HUDEP-2 (cell line): ENCODE measurements at regions not wholly inside any gene's neighbourhood (a gene's known extent, or its start where the extent isn't known, plus 50 kb on each side); places are given as distances from the start of the nearest gene placed in this dataset.
A peak's percentile ranks its signal among the peaks of the same experiment; 100 is the strongest.

Experiments
- DNase-seq, 76 experiments: peaks; one replicate each; lab custom pipeline; 2025; ENCODE audit not compliant: unreplicated experiment in 76 of 76; lab: John Stamatoyannopoulos, UW

DNA sequence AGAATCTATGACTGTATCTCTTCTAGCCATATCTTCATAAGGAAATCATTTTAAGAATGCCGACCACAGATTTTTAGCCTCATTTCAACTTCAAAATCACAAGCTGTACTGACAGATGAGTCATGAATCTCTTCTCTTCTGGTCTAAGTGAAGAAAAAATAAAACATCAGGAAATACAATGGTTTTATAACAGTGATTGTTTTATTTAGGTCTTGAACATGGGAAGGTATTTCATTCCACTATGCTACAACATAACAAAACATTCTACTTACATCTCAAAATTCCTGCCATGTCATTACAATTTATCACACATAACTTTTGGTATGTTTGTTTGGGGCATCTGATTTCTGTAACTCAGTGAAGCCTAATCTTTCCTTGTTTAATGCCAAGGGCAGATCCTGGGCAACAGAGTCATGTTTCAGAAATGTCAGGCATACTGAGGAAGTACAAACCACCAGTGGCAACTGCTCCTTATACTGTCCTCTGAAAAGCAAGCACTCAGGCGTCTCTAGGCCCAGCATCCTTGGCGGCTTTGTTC, 325.0 kb downstream of the PDHA2 start:
- DNase-seq = no peak

DNA sequence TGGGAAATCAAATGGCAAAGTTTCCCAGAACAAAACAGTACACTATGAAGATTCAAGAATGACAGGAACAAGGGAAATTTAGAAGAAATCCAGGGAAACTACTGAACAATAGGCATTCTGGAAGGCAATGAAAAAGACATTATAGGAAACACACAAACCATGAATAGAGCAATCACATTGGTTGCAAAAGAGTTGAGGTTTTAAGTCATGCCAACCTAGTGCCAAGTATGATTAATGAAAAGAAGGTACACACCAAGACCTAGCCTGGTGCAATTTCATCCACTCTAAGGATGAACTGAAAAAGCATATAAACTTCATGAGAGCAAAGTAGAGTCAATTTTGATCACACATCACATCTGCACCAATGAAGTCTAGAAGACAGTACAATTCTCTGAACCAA, 326.9 kb downstream of the PDHA2 start:
- no peak for DNase-seq

DNA sequence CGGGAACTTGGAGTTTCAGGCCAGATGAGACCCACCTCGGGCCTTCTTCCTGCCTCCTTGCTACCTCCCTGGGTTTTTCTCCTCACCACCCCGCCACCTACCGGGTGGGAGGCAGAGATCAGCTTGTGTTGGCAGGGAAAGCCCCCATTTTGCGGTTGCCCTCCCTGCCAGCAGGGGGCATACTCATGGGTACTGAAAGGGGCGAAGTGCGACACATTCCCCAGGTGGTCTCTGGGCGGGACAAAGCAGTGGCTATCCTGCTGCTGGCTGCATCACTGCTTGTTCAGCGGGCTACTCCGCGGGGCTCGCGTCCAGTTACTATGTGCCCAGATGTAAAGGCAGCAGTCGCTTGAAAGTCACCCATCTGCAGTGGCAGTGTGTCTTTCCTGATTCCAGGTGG, 330.3 kb downstream of the PDHA2 start:
- peak in 1 of 76 experiments; percentile 0 for DNase-seq

DNA sequence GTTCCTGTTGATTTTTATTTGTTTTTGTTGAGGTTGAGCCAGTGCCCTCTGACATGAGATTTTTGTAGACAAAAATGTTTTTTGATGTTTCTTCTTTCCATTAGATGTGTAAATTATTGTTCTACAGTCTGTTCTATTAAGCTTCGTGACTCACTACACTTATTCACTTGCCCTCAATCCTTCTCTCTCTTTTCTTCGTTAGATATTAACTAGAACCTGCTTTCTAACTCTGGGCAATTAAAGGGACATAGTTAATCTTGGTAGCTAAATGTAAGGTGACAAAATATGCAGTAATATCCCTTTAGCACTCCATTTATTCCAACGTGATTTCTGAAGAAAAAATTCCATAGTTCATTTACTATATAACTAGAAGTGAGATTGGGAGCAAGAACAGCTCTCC, 333.9 kb downstream of the PDHA2 start:
- no peak for DNase-seq

DNA sequence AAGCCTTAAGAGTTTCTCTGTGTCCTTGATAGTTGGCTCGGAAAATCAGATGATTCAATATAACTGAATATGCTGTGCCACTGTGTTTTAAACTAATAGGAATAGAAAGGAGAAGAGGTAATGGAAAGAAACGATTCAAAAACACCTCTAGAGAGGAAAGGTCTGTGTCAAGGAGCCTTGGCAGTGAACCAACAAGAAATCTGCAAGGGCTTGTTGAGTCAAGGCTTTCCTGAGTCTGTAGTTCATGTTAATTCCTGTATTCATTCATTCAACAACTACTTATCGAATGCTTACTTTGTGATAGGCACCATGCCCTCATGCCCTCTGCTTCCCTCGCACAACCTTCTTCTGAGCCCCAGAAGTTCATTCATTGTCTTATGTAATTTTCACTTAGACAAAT, 336.0 kb downstream of the PDHA2 start:
- DNase-seq = no peak

DNA sequence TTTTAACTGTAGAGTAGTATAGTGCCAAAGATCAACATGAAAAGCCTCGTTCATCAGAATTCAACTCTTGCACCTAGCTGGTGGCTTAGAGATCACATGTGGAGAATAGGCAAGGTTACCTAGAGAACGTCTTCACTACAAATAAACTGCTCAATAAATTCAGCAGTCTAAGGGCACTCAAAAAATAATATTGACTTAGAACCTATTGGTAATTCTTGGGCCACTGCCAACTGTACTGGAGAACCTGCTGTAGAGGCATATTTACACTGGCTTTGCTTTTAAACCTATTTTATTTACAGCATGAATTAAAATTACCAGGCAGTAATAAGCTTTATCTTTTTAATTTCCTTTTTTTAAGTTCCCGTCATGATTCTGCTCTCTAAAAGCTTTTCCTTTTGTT, 343.7 kb downstream of the PDHA2 start:
- DNase-seq = no peak

DNA sequence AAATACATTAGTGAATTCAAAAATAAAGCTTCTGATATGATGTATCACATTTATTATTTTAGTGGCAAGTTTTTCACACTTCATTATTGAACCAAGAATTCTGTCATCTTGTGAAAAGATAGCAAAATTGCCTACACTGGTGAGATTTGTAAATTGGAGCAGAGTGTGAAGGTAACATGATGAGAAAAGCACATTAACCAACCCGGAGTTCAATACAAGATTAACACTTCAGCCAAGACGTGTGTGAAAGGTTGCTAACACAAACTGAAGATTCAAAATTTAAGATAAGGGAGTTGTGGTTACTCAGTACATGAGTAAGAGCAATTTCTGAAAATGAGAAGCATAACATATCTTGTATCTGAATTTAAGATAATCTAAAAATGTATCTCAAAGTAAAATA, 346.7 kb downstream of the PDHA2 start:
- DNase-seq = no peak

DNA sequence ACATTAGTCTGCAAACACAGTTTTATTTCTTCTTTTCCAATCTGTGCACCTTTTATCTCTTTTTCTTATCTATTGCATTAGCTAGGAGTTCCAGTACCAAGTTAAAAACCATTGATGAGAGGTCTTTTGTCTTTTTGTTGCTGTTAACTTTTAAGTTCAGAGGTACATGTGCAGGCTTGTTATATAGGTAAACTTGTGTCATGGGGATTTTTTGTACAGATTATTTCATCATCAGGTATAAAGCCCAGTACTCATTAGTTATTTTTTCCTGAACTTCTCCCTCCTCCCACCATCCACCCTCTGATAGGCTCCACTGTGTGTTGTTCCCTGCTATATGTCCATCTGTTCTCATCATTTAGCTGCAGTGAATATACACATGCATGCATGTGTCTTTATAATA, 349.9 kb downstream of the PDHA2 start:
- no peak for DNase-seq

DNA sequence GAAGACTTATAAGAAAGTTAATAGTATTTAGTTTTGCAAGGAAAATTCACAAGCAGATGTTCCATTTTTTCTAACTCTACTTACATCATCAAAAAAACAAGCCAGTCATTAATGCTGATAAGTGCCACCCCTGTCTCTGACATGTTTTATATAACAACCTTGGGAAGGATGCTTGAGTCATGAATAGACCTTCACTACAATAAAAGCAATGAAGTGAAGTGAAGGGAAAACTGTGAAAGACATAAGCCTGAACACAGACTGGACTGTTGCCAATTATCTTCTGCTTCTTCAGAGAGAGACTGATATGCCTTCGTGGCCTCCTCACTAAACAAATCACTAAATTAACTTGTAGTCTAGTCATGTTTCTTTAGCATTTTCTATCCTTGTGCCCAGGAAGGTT, 353.2 kb downstream of the PDHA2 start:
- no peak for DNase-seq

DNA sequence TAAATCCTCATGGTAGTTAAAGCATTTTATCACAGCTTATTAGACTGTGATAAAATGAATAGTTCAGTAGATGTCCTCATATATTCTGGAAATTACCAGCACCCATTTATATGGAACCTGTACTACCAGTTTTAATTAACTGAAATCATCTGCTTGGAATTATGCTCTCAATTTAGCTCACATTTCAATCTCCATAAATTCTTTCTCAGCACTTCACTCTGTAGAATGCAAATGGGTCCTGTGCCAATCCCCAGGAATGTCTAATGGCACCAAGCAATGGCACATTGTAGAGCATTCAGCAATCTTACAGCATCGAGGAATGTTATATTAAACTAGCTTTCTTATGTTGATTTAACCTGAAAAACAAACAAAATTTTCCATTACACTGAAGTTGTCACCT, 355.1 kb downstream of the PDHA2 start:
- no peak for DNase-seq

DNA sequence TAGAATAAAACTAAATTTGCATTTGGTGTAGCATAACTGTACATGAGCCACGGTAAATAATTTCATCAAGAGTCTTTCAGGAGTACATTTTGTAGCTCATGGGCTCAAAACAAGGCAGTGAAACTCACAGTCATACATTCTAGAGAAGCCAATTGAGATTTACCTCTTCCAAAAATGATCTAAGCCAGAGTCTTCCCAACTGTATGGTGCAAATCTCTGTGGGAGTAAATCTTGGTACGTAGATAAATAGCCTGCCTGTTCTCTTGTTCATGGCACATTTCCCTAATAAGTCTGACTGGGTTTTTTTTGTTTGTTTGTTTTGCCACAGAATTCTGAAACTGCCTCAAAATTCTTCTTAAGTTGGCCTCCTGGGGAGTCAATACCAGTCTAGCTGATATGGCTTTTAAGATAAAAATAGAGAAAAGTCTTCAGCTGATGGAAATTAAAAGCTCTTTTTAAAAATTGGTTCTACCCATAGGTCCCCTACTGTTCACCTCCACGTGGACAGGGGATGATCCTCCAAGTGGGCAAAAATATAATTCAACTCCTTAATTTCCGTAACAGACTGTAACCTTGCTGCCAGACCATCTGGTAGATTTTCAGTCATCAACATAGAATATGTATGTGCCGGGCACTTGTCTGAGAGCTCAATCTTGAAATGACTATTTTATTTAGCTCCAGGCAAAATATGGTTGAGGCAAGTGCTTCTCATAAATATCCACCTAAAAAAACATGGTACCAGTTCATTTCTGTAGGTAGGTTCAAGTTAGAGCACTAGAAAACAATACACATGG, 365.4 kb downstream of the PDHA2 start:
- DNase-seq = no peak

DNA sequence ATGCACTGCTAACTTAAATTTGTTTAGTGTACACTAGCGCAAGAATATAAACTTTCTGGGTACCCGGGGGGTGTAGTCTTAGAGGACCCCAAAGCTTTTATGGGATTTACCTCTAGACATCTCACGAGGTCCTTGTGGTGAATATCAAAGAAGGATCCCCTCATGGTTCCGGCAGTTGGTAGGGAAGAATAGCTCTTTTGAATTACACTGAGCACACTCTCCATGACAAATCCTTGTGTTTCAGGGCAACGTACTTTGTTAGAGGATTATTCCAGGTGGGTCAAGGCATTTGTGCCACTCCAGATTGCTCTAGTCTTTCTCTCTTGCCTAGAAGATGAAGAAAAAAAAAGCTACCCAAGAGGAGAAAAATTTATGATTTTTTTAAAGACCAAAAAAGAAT, 387.6 kb downstream of the PDHA2 start:
- DNase-seq = no peak

DNA sequence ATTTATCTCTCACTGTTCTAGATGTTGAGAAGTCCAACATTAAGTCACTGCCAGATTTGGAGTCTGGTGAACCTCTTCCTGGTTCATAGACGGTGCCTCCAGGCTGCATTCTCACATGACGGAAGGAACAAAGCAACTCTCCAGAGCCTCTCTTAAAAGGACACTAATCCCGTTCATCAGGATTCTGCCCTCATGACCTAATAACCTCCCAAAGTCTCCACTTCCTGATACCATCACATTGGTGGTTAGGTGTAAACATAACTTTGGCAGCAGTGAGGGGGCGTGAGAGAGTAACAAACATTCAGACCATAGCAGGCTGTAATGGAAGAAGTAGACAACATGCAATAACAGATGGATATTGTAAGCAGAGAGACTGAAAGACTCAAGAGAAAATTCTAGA, 388.6 kb downstream of the PDHA2 start:
- DNase-seq = peak in 2 of 76 experiments; percentile 0 to 1

DNA sequence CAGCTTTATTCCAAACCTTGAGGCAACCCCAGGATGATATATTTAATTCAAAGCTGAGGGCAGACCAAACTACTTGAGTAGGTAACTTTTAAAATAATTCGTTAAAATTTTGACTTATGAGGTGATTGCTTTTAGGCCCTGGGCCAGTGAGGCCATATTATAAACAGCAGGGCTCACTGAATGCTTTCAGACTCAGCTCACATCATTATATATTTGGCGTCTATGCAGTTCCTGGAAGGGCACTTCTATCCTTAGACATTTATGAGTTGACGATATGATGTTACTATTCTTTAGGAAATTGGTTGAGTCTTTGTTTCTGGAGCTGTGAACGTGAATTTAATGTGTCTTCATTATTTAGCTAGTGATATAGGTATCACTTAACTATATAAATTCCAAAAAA, 400.1 kb downstream of the PDHA2 start:
- DNase-seq = no peak

DNA sequence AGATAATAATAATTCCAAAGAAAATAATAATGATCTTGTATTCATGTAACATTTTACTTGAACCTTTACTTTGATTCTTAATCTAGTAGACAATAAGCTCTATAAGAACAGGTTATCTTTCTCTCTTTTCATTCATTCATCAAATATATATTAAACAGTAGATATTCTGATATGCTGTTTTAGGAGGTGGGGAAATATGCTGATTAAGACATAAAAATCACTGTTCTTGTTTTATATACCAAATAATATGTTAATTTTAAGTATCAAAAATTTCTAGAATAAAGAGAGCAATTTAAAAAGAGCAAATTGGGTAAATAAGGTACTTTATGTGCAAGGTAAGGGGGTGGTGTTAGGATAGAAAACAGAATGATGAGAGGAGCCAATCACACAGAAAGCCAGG, 401.9 kb downstream of the PDHA2 start:
- DNase-seq = no peak

DNA sequence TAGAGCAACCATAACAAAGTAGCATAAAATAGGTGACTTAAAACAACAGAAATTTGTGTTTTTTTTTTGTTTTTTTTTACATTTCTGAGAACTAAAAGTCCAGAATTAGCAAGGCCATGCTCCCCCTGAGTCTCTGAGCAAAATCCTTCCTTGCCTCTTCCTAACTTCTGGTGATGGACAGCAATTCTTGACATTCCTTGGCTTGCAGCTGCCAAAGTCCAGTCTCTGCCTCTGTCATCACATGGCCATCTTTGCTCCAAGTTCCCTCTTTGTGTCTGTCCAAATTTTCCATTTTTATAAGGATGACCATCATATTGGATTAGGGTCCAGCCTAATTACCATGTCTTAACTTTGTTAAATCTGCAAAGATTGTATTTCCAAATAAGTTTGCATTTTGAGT, 407.2 kb downstream of the PDHA2 start:
- no peak for DNase-seq

DNA sequence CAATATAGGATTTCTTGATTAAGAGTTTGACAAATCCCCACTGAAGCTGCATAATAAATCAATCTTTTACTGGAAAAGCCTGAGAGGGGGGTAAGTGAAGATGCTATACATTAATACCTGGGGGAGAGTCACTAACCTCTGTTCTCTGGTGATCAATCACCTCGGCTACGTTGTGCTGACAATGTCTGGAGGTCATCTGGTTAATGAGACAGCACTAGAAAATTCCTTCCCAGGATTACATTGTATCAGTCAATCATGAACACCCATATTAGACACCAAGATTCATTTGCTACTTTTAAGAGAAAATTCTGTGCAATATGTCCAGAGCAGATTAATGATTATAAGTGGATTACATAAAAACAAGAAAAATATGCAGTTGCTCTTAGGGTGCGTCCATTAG, 408.3 kb downstream of the PDHA2 start:
- DNase-seq = no peak

DNA sequence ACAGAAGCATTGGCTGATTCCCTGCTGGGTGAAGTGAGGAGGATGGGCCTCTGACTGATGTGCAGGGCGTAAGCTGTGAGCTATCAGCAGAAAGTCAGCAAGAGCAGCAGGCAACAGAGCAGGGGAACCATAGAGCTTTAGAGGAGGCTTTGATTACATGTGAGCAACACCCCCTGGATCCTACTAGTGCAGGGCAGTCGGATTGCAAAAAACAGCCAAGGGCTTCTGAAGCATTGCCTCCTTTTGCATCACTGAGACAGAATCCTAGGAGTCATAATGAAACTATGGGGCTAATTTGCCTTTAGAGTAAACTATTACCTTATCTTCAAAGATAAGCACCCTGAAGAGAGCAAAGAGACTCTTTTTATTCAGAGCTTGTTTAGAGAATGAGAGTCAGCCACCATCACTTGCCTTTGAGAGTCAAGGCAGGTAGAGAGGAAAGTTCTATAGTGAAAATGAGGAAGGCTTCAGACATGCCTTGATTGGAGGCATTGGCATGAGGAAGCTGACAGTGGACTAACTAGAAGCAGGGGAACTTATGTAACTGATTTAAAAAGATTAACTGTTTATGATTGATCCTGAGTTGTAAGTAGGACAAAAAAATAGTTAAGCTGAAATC, 420.3 kb downstream of the PDHA2 start:
- no peak for DNase-seq

DNA sequence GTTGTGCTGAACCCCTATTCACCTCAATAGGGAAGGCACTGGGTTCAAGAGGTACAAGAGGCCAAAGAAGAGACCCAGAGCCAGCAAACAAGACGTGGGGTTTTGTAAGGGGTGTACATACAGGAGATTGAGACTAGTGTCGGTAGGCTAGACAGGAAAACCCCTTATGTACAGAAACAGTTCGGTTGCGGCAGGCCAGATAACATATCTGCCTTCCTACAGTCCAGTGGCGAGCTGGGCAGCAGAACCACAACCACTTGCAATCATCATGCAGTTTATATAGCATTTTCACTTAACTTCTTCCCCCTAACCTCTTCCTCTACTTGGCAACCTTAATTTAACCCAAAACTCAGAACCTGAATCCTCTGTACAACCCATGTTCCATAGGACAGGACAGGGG, 422.2 kb downstream of the PDHA2 start:
- DNase-seq = no peak

DNA sequence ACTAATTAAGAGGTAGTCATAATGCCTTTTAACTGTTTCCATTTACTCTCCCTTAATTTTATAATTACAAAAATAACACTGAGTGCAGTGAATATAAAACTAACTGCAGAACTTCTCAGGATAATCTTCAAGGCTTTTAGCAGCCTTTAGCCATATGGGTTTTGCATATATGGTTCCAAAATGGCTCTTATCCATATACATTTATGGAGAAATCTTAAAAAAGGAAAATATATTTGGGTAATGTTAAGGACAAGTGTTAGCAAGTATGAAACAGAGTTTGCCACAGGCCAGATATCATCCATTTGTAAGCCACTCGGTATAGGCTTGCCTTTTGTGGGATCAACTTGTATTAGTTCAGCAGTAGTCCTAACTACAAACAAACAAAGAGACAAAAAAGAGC, 423.4 kb downstream of the PDHA2 start:
- DNase-seq = no peak

DNA sequence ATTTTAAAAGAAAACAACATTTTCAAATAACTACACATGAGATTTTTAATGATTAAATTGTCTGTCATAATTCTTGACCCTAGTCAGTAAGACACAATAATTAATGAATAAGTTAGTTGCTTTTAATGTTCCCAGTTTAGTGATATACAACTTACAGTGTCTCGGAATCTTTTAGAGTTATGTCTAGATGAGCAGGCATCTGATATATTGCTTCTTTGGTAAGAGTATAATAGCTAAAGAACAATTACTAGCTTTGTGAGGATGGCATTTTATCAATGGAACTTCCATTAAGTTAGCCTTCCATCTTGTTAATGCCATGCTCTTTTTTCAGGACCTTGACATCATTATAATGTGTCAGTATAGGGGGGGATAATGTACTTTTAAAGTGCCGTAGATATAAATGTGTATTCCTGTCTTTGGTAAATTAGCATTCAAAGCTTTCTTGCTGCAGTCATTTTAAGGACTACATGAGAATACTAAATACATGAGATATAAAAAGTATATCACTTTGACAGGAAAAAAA, 425.1 kb downstream of the PDHA2 start:
- no peak for DNase-seq

DNA sequence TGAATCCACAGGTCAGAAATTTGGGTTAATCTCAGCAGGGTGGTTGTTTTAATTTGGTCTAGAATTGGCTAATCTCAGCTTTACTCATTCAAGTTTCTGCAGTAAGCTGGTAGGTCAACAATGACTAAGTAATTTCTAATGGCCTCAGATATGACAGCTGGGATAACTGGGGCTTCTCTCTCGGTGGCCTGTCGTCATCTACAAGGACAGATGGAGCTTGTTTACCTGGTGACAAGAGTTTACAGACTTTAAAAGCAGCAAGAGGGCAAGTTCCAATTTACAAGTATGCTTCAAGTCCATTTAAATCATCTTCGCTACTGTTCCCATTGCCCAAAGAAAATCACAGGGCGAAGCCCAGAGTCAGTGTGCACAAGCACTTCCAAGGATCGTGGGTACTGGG, 453.9 kb downstream of the PDHA2 start:
- DNase-seq = no peak
